ENCODE measurements at regions not wholly inside any gene's neighbourhood (a gene's known extent, or its start where the extent isn't known, plus 50 kb on each side); places are given as distances from the start of the nearest gene placed in this dataset.

DNA sequence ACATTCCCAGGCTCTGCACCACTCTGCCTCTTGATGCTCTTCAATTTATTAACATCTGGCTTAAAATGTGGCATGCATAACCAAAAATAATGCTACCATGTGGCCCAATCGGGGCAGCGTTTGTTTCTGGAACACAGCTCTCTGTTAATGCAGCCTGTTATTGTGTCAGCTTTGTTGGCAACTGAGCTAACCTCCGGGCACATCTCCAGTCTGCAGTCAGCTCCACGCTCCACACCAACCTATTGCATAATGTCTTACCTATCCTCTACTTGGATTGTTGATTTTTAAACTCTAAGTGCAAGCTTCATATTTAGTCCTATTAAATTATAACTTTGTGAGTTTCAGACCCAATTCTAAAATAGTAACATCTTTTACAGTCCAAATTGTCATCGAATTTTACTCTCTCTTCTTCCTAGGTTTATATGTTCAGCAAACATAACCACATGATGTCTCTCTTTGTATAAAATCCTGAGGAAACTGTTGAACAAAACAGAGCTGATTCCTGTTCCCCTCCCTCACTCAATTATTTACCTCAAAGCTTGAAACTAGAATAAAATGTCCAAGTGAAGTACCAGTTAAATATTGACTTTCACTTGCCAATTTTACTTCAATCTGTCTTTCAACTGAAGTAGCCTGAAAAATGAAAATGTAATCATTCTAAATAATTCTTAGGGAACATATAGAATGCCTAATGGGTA lies 92.2 kb upstream of the RAPGEF2 start:
- H3K27ac ChIP-seq = peak overlapping the region; percentile 34 to 76 (median 57)
- H3K4me1 ChIP-seq = peaks cover 0 to 23% (median 10%) of the 10 kb centered on the region in 3 donors
- H3K27me3 ChIP-seq = no peaks in the 10 kb centered on the region
- TF ChIP-seq EP300 (IDR thresholded peaks at IDR 0.05) (no peak), POLR2AphosphoS5 (IDR thresholded peaks at IDR 0.05) (peak; percentile 74)
- no peak overlapping the region for H3K4me3 ChIP-seq
- WGBS, 2 donors (ENCODE audit: low coverage in 1 of 2) = 0 to 11% methylated on average over 5 of the region's 5 CpGs
- peak; percentile 97 for ATAC-seq
- H3K36me3 ChIP-seq = no peaks in the 10 kb centered on the region
- H3K9me3 ChIP-seq = no peaks in the 10 kb centered on the region

DNA sequence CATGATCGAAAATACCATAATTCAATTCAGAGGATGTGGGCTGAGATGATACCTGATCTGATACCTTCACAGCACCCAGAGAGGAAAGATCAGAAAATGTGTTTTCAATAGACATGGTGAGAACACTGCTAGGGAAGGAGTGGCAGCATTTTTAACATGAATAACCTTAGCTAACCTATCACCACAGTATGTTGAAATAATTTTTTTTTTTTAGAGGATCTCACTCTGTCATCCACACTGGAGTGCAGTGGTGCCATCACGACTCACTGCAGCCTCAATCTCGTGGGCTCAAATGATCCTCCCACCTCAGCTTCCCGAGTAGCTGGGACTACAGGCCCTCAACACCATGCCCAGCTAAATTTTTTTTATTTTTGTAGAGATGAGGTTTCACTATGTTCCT lies 90.5 kb upstream of the RAPGEF2 start:
- H3K36me3 ChIP-seq = no peaks in the 10 kb centered on the region
- H3K4me3 ChIP-seq = no peak overlapping the region
- no peaks in the 10 kb centered on the region for H3K9me3 ChIP-seq
- H3K27ac ChIP-seq = no peak overlapping the region
- WGBS, 2 donors (ENCODE audit: low coverage in 1 of 2) = 74 to 77% methylated on average over 4 of the region's 4 CpGs
- TF ChIP-seq EP300 (IDR thresholded peaks at IDR 0.05) (no peak), POLR2AphosphoS5 (IDR thresholded peaks at IDR 0.05) (no peak), POLR2A (IDR thresholded peaks at IDR 0.05) (no peak)
- TF ChIP-seq, protein P1, sequence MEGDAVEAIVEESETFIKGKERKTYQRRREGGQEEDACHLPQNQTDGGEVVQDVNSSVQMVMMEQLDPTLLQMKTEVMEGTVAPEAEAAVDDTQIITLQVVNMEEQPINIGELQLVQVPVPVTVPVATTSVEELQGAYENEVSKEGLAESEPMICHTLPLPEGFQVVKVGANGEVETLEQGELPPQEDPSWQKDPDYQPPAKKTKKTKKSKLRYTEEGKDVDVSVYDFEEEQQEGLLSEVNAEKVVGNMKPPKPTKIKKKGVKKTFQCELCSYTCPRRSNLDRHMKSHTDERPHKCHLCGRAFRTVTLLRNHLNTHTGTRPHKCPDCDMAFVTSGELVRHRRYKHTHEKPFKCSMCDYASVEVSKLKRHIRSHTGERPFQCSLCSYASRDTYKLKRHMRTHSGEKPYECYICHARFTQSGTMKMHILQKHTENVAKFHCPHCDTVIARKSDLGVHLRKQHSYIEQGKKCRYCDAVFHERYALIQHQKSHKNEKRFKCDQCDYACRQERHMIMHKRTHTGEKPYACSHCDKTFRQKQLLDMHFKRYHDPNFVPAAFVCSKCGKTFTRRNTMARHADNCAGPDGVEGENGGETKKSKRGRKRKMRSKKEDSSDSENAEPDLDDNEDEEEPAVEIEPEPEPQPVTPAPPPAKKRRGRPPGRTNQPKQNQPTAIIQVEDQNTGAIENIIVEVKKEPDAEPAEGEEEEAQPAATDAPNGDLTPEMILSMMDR (IDR thresholded peaks at IDR 0.05) = no peak
- no peak for ATAC-seq
- no peaks in the 10 kb centered on the region for H3K27me3 ChIP-seq
- H3K4me1 ChIP-seq = peaks cover 0 to 31% (median 10%) of the 10 kb centered on the region in 3 donors

DNA sequence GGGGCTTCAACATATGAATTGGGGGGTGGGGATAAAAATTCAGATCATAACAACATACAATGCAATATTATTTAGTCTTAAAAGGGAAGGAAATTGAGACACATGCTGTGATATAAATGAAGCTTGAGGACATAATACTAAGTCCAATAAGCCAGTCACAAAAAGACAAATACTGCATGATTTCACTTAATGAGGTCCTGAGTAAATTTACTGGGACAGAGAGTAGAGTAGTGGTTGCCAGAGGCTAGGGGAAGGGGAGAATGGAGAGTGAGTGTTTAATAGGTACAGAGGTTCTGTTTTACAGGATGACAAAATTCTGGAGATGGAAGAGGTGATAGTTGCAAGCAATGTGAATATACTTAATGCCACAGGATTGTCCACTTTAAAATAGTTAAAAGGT lies 89.2 kb upstream of the RAPGEF2 start:
- H3K9me3 ChIP-seq = no peaks in the 10 kb centered on the region
- H3K4me3 ChIP-seq = no peak overlapping the region
- no peaks in the 10 kb centered on the region for H3K36me3 ChIP-seq
- H3K27ac ChIP-seq = no peak overlapping the region
- no peak for ATAC-seq
- H3K27me3 ChIP-seq = no peaks in the 10 kb centered on the region
- TF ChIP-seq EP300 (IDR thresholded peaks at IDR 0.05) = no peak
- TF ChIP-seq, protein P1 (IDR thresholded peaks at IDR 0.05) = no peak
- no peak for TF ChIP-seq POLR2A (IDR thresholded peaks at IDR 0.05)
- TF ChIP-seq POLR2AphosphoS5 (IDR thresholded peaks at IDR 0.05) = no peak
- H3K4me1 ChIP-seq = peaks cover 0 to 31% (median 10%) of the 10 kb centered on the region in 3 donors

DNA sequence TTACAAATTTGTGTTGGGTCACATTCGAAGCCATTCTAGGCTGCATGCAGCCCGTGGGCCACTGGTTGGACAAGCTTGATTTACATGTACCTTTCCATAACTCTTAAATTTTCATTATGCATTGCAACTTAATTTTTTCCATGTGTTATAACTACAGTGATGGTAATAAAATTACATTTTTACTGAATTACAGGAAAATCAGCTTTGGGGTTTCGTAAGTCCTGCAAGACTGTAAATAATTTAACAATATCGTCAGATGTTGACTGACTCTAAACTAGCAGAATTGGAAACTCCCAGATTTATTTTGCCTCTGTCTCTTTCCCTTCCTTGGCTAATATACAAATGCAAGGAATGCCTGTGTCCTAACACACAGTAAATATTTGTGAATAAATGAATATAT lies 88.0 kb upstream of the RAPGEF2 start:
- 77 to 93% methylated on average over 4 of the region's 4 CpGs for WGBS, 2 donors (ENCODE audit: low coverage in 1 of 2)
- no peaks in the 10 kb centered on the region for H3K9me3 ChIP-seq
- no peak for ATAC-seq
- no peaks in the 10 kb centered on the region for H3K27me3 ChIP-seq
- no peak overlapping the region for H3K27ac ChIP-seq
- H3K4me1 ChIP-seq = peaks cover 0 to 28% (median 8%) of the 10 kb centered on the region in 3 donors
- TF ChIP-seq POLR2A (IDR thresholded peaks at IDR 0.05) (no peak), EP300 (IDR thresholded peaks at IDR 0.05) (no peak), POLR2AphosphoS5 (IDR thresholded peaks at IDR 0.05) (no peak)
- TF ChIP-seq, protein P1 (IDR thresholded peaks at IDR 0.05) = no peak
- H3K4me3 ChIP-seq = no peak overlapping the region
- no peaks in the 10 kb centered on the region for H3K36me3 ChIP-seq

DNA sequence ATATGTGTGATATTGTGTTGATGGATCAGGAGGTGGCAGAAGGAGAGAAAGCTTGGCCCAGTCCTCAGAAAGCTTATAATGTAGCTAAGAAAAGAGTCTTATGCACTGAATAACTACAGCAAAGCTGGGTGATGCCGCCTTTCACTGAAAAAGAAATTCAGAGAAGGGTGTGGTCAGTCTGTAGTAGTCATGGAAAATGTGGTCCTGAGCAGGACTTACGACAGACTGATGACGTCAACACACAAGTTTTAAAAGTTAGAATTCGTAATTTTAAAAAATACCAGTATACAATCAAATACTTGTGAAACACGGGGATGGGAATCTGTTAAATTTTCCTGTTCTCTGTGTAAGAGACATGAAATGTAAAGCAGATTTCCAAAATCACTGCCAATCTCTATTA lies 87.0 kb upstream of the RAPGEF2 start:
- H3K4me3 ChIP-seq = no peak overlapping the region
- TF ChIP-seq POLR2A (IDR thresholded peaks at IDR 0.05) = no peak
- no peak for TF ChIP-seq EP300 (IDR thresholded peaks at IDR 0.05)
- no peak for TF ChIP-seq POLR2AphosphoS5 (IDR thresholded peaks at IDR 0.05)
- TF ChIP-seq, protein P1 (IDR thresholded peaks at IDR 0.05) = no peak
- no peak overlapping the region for H3K27ac ChIP-seq
- ATAC-seq = no peak
- no peaks in the 10 kb centered on the region for H3K9me3 ChIP-seq
- H3K27me3 ChIP-seq = no peaks in the 10 kb centered on the region
- peaks cover 0 to 18% (median 2%) of the 10 kb centered on the region in 3 donors for H3K4me1 ChIP-seq
- H3K36me3 ChIP-seq = no peaks in the 10 kb centered on the region
- 77 to 78% methylated on average over 5 of the region's 5 CpGs for WGBS, 2 donors (ENCODE audit: low coverage in 1 of 2)

Measured in gastroesophageal sphincter (tissue), 4 donors.